ENCODE measurements at regions not wholly inside any gene's neighbourhood (a gene's known extent, or its start where the extent isn't known, plus 50 kb on each side); places are given as distances from the start of the nearest gene placed in this dataset.

GRCh38 chr21:16570856-16571255, 841.1 kb downstream of the USP25 start:
- TF ChIP-seq, protein P1, sequence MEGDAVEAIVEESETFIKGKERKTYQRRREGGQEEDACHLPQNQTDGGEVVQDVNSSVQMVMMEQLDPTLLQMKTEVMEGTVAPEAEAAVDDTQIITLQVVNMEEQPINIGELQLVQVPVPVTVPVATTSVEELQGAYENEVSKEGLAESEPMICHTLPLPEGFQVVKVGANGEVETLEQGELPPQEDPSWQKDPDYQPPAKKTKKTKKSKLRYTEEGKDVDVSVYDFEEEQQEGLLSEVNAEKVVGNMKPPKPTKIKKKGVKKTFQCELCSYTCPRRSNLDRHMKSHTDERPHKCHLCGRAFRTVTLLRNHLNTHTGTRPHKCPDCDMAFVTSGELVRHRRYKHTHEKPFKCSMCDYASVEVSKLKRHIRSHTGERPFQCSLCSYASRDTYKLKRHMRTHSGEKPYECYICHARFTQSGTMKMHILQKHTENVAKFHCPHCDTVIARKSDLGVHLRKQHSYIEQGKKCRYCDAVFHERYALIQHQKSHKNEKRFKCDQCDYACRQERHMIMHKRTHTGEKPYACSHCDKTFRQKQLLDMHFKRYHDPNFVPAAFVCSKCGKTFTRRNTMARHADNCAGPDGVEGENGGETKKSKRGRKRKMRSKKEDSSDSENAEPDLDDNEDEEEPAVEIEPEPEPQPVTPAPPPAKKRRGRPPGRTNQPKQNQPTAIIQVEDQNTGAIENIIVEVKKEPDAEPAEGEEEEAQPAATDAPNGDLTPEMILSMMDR (conservative IDR thresholded peaks at IDR 0.05) = no peak
- TF ChIP-seq ZFX (IDR thresholded peaks at IDR 0.05) = no peak

Data from C4-2B (cell line).